DND-41 (cell line): ENCODE measurements at regions not wholly inside any gene's neighbourhood (a gene's known extent, or its start where the extent isn't known, plus 50 kb on each side); places are given as distances from the start of the nearest gene placed in this dataset.

ENCODE experiments used
- ATAC-seq: fragments of 200-7000 bp; cut with Tn5 transposase; 3 replicates; pipeline ENCODE4 v1.9.1; 2021; ENCODE audit warnings: low read depth; ENCODE audit not compliant: insufficient read depth
- DNase-seq: peaks from one replicate; pipeline ENCODE4 v3.0.0-alpha.2; 2020
- H2AFZ ChIP-seq: 2 replicates; pipeline ENCODE4 v1.6.0; 2012; ENCODE audit warnings: low read depth, low read length
- H3K27ac ChIP-seq: 2 replicates; pipeline ENCODE4 v1.5.1; 2012; ENCODE audit warnings: low read length, inconsistent platforms
- H3K27me3 ChIP-seq: fragments of 200-600 bp; sonication (generic); 2 replicates; pipeline ENCODE4 v1.6.0; 2012; ENCODE audit warnings: low read length, mild to moderate bottlenecking, inconsistent platforms; ENCODE audit not compliant: insufficient read depth, poor library complexity
- H3K36me3 ChIP-seq: 2 replicates; pipeline ENCODE4 v1.5.1; 2012; ENCODE audit warnings: low read length, inconsistent platforms; ENCODE audit not compliant: insufficient read depth
- H3K4me1 ChIP-seq: 2 replicates; pipeline ENCODE4 v1.5.1; 2012; ENCODE audit warnings: mild to moderate bottlenecking, low read length; ENCODE audit not compliant: insufficient read depth
- H3K4me2 ChIP-seq: 2 replicates; pipeline ENCODE4 v1.6.0; 2012; ENCODE audit warnings: mild to moderate bottlenecking, moderate library complexity, low read length, inconsistent platforms; ENCODE audit not compliant: insufficient read depth
- H3K4me3 ChIP-seq, 2 experiments: fragments of 200-600 bp in 1 of 2; shearing (Covaris generic) in 1 of 2; 2 replicates each; pipeline ENCODE4 v1.5.1; 2012 to 2016; ENCODE audit warnings: inconsistent platforms in 2 of 2, low read length in 2 of 2, mild to moderate bottlenecking in 2 of 2, low read depth in 1 of 2, moderate library complexity in 1 of 2
- H3K79me2 ChIP-seq: 2 replicates; pipeline ENCODE4 v1.6.0; 2012; ENCODE audit warnings: low read length, inconsistent platforms; ENCODE audit not compliant: insufficient read depth
- H3K9ac ChIP-seq: 2 replicates; pipeline ENCODE4 v1.6.0; 2012; ENCODE audit warnings: low read depth, mild to moderate bottlenecking, inconsistent platforms, low read length, moderate library complexity
- H3K9me3 ChIP-seq: 2 replicates; pipeline ENCODE4 v1.5.1; 2012; ENCODE audit warnings: low read length, moderate library complexity, mild to moderate bottlenecking, inconsistent platforms; ENCODE audit not compliant: insufficient read depth, severe bottlenecking
- H4K20me1 ChIP-seq: 2 replicates; pipeline ENCODE4 v1.6.0; 2012; ENCODE audit warnings: low read length; ENCODE audit not compliant: insufficient read depth
- EZH2 ChIP-seq: IDR thresholded peaks from 3 replicates; pipeline ENCODE4 v1.6.1; 2012; ENCODE audit warnings: borderline replicate concordance, low read depth, mild to moderate bottlenecking, moderate library complexity, low read length, inconsistent platforms; ENCODE audit not compliant: severe bottlenecking
- TF ChIP-seq, protein P1 (sequence below): IDR thresholded peaks from 2 replicates; pipeline ENCODE4 v1.5.1; 2012; ENCODE audit warnings: borderline replicate concordance, low read length, moderate library complexity, mild to moderate bottlenecking; ENCODE audit not compliant: poor library complexity, severe bottlenecking; ENCODE audit errors: extremely low read depth

DNA sequence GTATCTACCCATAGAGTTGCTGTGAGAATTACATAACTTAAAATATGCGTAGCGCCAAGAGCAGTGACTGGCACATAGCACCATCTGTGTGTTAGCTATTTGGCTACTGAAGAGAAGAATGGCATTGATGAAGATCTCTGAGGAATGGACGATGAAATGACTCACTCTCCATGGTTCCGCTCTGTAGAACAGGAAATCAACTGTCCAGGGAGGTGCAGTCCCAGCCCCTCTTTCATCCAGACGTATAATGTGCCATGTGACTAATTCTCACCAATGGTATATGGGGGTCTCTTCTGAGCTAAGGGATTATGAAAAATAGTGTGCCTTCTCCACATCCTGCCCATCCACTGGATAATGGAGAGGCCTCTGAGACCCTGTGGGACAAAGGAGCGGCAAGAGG is 254.8 kb downstream of the CYP26B1 start:
- H2AFZ ChIP-seq = no peak overlapping the region
- no peaks in the 10 kb centered on the region for H3K4me1 ChIP-seq
- H3K4me2 ChIP-seq = no peak overlapping the region
- no peak for ATAC-seq
- no peaks in the 10 kb centered on the region for H3K9me3 ChIP-seq
- no peak overlapping the region for H3K27ac ChIP-seq
- no peak for DNase-seq
- H4K20me1 ChIP-seq = no peaks in the 10 kb centered on the region
- H3K79me2 ChIP-seq = no peaks in the 10 kb centered on the region
- TF ChIP-seq EZH2 = no peak
- H3K27me3 ChIP-seq = no peaks in the 10 kb centered on the region
- no peak overlapping the region for H3K9ac ChIP-seq
- no peak overlapping the region for H3K4me3 ChIP-seq
- H3K36me3 ChIP-seq = no peaks in the 10 kb centered on the region

DNA sequence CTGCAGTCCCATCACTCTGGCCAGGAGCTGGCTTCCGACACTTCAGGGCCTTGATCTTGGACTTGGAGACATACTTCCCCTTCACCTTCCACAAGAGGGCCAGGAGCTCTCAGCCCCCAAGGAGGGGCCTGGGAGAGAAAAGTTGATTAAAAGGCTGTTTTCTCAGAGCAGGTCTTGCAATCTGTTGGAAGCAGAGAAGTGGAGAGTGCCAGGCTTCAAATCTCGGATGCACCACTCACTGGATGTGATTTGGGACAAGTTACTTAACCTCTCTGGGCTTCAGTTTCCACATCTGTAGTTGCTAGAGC is 255.3 kb downstream of the CYP26B1 start:
- Histone ChIP-seq H3K79me2 (no peaks in the 10 kb centered on the region), H3K9ac (no peak overlapping the region), H3K4me2 (no peak overlapping the region), H3K4me3 (no peak overlapping the region), H3K27me3 (no peaks in the 10 kb centered on the region), H3K9me3 (no peaks in the 10 kb centered on the region), H3K27ac (no peak overlapping the region), H3K4me1 (no peaks in the 10 kb centered on the region), H4K20me1 (no peaks in the 10 kb centered on the region), H2AFZ (no peak overlapping the region), H3K36me3 (no peaks in the 10 kb centered on the region)
- TF ChIP-seq, protein P1, sequence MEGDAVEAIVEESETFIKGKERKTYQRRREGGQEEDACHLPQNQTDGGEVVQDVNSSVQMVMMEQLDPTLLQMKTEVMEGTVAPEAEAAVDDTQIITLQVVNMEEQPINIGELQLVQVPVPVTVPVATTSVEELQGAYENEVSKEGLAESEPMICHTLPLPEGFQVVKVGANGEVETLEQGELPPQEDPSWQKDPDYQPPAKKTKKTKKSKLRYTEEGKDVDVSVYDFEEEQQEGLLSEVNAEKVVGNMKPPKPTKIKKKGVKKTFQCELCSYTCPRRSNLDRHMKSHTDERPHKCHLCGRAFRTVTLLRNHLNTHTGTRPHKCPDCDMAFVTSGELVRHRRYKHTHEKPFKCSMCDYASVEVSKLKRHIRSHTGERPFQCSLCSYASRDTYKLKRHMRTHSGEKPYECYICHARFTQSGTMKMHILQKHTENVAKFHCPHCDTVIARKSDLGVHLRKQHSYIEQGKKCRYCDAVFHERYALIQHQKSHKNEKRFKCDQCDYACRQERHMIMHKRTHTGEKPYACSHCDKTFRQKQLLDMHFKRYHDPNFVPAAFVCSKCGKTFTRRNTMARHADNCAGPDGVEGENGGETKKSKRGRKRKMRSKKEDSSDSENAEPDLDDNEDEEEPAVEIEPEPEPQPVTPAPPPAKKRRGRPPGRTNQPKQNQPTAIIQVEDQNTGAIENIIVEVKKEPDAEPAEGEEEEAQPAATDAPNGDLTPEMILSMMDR = no peak
- TF ChIP-seq EZH2 = no peak
- DNase-seq (no peak), ATAC-seq (no peak)

DNA sequence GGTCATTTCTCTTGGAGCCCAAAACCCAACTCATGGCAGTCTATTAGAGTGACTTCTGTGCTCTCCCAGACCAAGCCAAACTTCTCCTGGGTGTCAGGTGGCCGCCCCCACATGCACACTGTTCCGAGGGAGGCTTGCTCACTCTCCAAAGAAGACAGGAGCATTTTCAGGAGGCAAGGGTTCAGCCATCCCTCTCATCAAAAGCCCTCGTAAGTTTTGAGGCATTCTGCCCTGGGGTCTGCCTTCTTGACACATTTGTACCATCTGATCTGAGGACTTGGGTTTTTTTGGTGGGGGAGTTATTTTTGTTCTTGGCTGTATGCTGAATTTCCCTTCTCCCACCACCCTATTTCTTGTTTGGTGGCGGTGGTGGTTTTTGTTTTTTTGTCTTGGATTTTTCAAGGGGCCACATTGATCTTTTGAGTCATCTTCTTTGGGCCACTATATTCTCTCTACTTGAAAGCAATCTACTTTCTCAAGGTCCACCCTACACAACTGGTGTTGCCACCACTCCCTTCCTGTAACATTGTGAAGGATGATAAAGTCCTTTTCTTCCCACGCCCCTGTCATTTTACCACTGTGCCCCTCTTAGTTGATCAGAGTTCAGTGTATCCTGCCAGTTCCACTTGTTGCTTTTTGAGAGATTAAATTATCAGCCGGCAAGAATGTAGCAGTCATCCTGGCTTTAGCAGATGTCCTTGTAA is 255.8 kb downstream of the CYP26B1 start:
- Histone ChIP-seq H3K9ac (no peak overlapping the region), H3K27me3 (no peaks in the 10 kb centered on the region), H2AFZ (no peak overlapping the region), H3K4me1 (no peaks in the 10 kb centered on the region), H3K79me2 (no peaks in the 10 kb centered on the region), H3K4me2 (no peak overlapping the region), H3K36me3 (no peaks in the 10 kb centered on the region), H4K20me1 (no peaks in the 10 kb centered on the region), H3K4me3 (no peak overlapping the region), H3K9me3 (no peaks in the 10 kb centered on the region), H3K27ac (no peak overlapping the region)
- DNase-seq (no peak), ATAC-seq (no peak)
- no peak for TF ChIP-seq EZH2
- TF ChIP-seq, protein P1 = no peak

DNA sequence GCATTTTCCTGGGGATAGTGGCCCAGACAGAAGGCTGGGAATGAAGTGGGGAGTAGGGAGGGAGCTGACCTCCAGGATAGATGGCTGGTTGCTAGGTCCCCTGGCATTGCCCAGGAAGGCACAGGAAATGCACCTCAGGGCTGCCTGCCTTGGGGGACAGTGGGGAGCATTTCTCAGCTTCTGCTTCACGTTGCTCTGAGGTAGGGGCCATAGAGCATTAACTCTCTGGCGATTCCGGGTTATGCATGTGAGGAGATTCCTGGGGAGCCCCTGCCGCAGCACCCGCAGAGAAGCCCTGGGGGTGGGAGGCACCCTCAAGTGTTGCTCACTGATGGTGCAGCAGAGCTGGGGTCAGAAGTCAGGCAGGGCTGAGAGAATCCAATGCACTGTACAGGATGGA is 256.5 kb downstream of the CYP26B1 start:
- H3K4me2 ChIP-seq = no peak overlapping the region
- no peaks in the 10 kb centered on the region for H4K20me1 ChIP-seq
- no peaks in the 10 kb centered on the region for H3K36me3 ChIP-seq
- ATAC-seq = no peak
- H3K27ac ChIP-seq = no peak overlapping the region
- no peak overlapping the region for H3K9ac ChIP-seq
- H3K27me3 ChIP-seq = no peaks in the 10 kb centered on the region
- no peaks in the 10 kb centered on the region for H3K9me3 ChIP-seq
- no peak overlapping the region for H2AFZ ChIP-seq
- H3K79me2 ChIP-seq = no peaks in the 10 kb centered on the region
- no peaks in the 10 kb centered on the region for H3K4me1 ChIP-seq
- no peak for TF ChIP-seq EZH2
- TF ChIP-seq, protein P1 = no peak
- no peak for DNase-seq
- H3K4me3 ChIP-seq = no peak overlapping the region
